ENCODE measurements at regions not wholly inside any gene's neighbourhood (a gene's known extent, or its start where the extent isn't known, plus 50 kb on each side); places are given as distances from the start of the nearest gene placed in this dataset.

DNA sequence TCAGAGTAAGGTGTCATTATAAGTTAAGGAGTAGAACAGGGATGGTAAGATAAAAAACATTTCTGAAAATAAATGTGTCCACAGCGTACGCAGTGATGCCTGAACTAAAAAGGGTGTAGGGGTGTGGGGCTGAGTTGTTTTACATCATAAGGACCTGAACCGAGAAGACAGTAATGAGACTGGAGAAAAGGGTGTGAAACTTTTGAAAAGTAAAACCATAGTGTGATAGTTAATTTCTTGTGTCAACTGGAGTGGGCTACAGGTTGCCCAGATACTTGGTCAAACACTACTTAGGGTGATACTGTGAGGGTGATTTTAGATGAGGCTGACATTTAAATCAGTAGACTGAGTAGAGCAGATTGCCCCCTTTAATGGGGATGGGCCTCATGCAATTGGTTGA is 169.0 kb upstream of the PRPS1L1 start:
- Histone ChIP-seq H3K4me3 (no peak overlapping the region), H3K27me3 (no peaks in the 10 kb centered on the region), H3K4me1 (peaks cover 3% of the 10 kb centered on the region), H3K27ac (no peak overlapping the region), H3K9me3 (no peaks in the 10 kb centered on the region), H3K36me3 (no peaks in the 10 kb centered on the region)
- TF ChIP-seq, protein P1, sequence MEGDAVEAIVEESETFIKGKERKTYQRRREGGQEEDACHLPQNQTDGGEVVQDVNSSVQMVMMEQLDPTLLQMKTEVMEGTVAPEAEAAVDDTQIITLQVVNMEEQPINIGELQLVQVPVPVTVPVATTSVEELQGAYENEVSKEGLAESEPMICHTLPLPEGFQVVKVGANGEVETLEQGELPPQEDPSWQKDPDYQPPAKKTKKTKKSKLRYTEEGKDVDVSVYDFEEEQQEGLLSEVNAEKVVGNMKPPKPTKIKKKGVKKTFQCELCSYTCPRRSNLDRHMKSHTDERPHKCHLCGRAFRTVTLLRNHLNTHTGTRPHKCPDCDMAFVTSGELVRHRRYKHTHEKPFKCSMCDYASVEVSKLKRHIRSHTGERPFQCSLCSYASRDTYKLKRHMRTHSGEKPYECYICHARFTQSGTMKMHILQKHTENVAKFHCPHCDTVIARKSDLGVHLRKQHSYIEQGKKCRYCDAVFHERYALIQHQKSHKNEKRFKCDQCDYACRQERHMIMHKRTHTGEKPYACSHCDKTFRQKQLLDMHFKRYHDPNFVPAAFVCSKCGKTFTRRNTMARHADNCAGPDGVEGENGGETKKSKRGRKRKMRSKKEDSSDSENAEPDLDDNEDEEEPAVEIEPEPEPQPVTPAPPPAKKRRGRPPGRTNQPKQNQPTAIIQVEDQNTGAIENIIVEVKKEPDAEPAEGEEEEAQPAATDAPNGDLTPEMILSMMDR (IDR thresholded peaks at IDR 0.05) = no peak
- no peak for TF ChIP-seq POLR2A (IDR thresholded peaks at IDR 0.05)
- DNase-seq (ENCODE audit: extremely low spot score in 2 of 2) = no peak
- intact Hi-C loops (cut with DNase I) = loop anchor here (1.0 to 10.0 kb wide), 2 partner anchors 25 to 1408 kb away; no protein-coding TSS in a partner anchor

DNA sequence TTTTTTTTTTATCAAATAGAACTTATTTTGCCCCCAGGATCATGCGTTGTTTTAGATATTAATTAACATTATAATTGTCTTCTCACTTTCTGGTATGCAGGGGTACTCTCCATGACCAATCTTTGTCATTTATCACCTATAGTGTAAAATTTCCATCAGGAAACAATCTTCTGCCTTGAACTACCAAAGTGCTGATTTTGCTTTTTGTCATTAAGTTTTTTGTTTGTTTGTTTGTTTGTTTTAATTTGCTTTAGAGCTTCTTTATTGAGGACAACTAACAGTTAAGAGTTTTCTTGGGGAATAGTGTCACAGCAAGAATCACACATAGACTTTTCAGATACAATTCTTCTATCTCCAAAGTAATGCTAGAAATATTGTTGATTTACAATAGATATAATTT is 171.2 kb upstream of the PRPS1L1 start:
- no peak overlapping the region for H3K4me3 ChIP-seq
- no peak for DNase-seq (ENCODE audit: extremely low spot score in 2 of 2)
- no peaks in the 10 kb centered on the region for H3K36me3 ChIP-seq
- peaks cover 5% of the 10 kb centered on the region for H3K4me1 ChIP-seq
- H3K27me3 ChIP-seq = no peaks in the 10 kb centered on the region
- no peak overlapping the region for H3K27ac ChIP-seq
- H3K9me3 ChIP-seq = no peaks in the 10 kb centered on the region
- intact Hi-C loops (cut with DNase I) = loop anchor here (10.0 kb wide), 1 partner anchor 1406 kb away; no protein-coding TSS in a partner anchor
- TF ChIP-seq, protein P1 (IDR thresholded peaks at IDR 0.05) = no peak
- TF ChIP-seq POLR2AphosphoS5 (IDR thresholded peaks at IDR 0.05; ENCODE audit: insufficient read depth in 1 of 2, low read depth in 1 of 2) (no peak), POLR2A (IDR thresholded peaks at IDR 0.05) (no peak)

GRCh38 chr7:18200266-18200665 is 172.6 kb upstream of the PRPS1L1 start:
- no peaks in the 10 kb centered on the region for H3K27me3 ChIP-seq
- peaks cover 5% of the 10 kb centered on the region for H3K4me1 ChIP-seq
- H3K4me3 ChIP-seq = no peak overlapping the region
- H3K36me3 ChIP-seq = no peaks in the 10 kb centered on the region
- no peaks in the 10 kb centered on the region for H3K9me3 ChIP-seq
- no peak for TF ChIP-seq POLR2A (IDR thresholded peaks at IDR 0.05)
- intact Hi-C loops (cut with DNase I) = no loop called here
- no peak overlapping the region for H3K27ac ChIP-seq
- no peak for DNase-seq (ENCODE audit: extremely low spot score in 2 of 2)

GRCh38 chr7:18200855-18201254 is 173.2 kb upstream of the PRPS1L1 start:
- DNase-seq (ENCODE audit: extremely low spot score in 2 of 2) = no peak
- TF ChIP-seq POLR2A (IDR thresholded peaks at IDR 0.05) = no peak
- TF ChIP-seq POLR2AphosphoS5 (IDR thresholded peaks at IDR 0.05; ENCODE audit: insufficient read depth in 1 of 2, low read depth in 1 of 2) = no peak
- TF ChIP-seq, protein P1 (IDR thresholded peaks at IDR 0.05) = no peak
- intact Hi-C loops (cut with DNase I) = no loop called here
- H3K27me3 ChIP-seq = no peaks in the 10 kb centered on the region
- no peak overlapping the region for H3K27ac ChIP-seq
- no peaks in the 10 kb centered on the region for H3K36me3 ChIP-seq
- H3K9me3 ChIP-seq = no peaks in the 10 kb centered on the region
- H3K4me1 ChIP-seq = peaks cover 5% of the 10 kb centered on the region
- no peak overlapping the region for H3K4me3 ChIP-seq

DNA sequence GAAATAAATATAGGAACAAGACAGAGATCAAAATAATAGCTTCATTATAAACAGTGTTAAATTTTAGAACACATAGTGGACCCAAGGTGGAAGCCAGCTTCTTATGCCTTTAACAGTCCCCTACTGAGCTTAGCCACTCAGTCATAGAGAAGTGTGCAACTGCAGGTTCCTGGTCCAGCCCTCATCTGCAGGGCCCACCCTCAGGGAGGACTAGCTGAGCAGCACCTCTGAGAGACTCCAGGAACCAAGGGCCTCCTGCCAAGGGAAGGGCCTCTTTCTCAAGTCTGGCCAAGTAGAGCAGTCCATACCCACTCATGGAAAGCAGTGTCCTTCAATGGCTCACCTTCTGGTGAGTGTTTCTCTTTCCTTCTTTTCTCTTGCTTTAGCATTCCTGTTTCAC is 173.7 kb upstream of the PRPS1L1 start:
- Histone ChIP-seq H3K27ac (no peak overlapping the region), H3K4me3 (no peak overlapping the region)

More for the DNA sequence above, 173.7 kb upstream of the PRPS1L1 start:
- TF ChIP-seq POLR2AphosphoS5 (IDR thresholded peaks at IDR 0.05; ENCODE audit: insufficient read depth in 1 of 2, low read depth in 1 of 2) (no peak), POLR2A (IDR thresholded peaks at IDR 0.05) (no peak)
- TF ChIP-seq, protein P1 (IDR thresholded peaks at IDR 0.05) = no peak
- intact Hi-C loops (cut with DNase I) = no loop called here
- Histone ChIP-seq H3K36me3 (no peaks in the 10 kb centered on the region), H3K4me1 (peaks cover 5% of the 10 kb centered on the region), H3K27me3 (no peaks in the 10 kb centered on the region), H3K9me3 (no peaks in the 10 kb centered on the region)
- no peak for DNase-seq (ENCODE audit: extremely low spot score in 2 of 2)
